ENCODE measurements at regions not wholly inside any gene's neighbourhood (a gene's known extent, or its start where the extent isn't known, plus 50 kb on each side); places are given as distances from the start of the nearest gene placed in this dataset.

GRCh38 chr10:33412241-33412640, 77.8 kb upstream of the NRP1 start:
- no peak for TF ChIP-seq POLR2AphosphoS5 (IDR thresholded peaks at IDR 0.05; ENCODE audit: low read depth)
- no peak for TF ChIP-seq CTCF (IDR thresholded peaks at IDR 0.05; ENCODE audit: insufficient read depth, low read length)
- no peak for TF ChIP-seq REST (IDR thresholded peaks at IDR 0.05; ENCODE audit: insufficient replicate concordance, low read depth)

Measured in HL-60 (cell line).